GM19463 (cell line): ENCODE measurements at regions not wholly inside any gene's neighbourhood (a gene's known extent, or its start where the extent isn't known, plus 50 kb on each side); places are given as distances from the start of the nearest gene placed in this dataset.
A peak's percentile ranks its signal among the peaks of the same experiment; 100 is the strongest.

Experiments used
- ATAC-seq: cut with Tn5 transposase; IDR thresholded peaks from one replicate; pipeline ENCODE4 v1.9.1; 2021; ENCODE audit warnings: mild to moderate bottlenecking, moderate library complexity; ENCODE audit not compliant: unreplicated experiment

GRCh38 chr4:102439812-102440211 is 61.3 kb upstream of the NFKB1 start:
- no peak for ATAC-seq

GRCh38 chr4:102440498-102440897 is 60.7 kb upstream of the NFKB1 start:
- ATAC-seq, result no peak

- no peak for ATAC-seq
Observed at GRCh38 chr4:102441978-102442911, 58.9 kb upstream of the NFKB1 start.

GRCh38 chr4:102444752-102445151 is 56.4 kb upstream of the NFKB1 start:
- ATAC-seq, result no peak

- ATAC-seq, result no peak
Observed at GRCh38 chr4:102445213-102445612, 55.9 kb upstream of the NFKB1 start.

- ATAC-seq, result no peak
Observed at GRCh38 chr4:102447413-102447812, 53.7 kb upstream of the NFKB1 start.

- ATAC-seq, result peak; percentile 71
Observed at GRCh38 chr4:102449751-102450352, 51.3 kb upstream of the NFKB1 start.

- no peak for ATAC-seq
Observed at GRCh38 chr4:102451266-102451665, 49.9 kb upstream of the NFKB1 start.
